Transverse colon (tissue), 4 donors: ENCODE measurements at regions not wholly inside any gene's neighbourhood (a gene's known extent, or its start where the extent isn't known, plus 50 kb on each side); places are given as distances from the start of the nearest gene placed in this dataset.

Experiments
- DNase-seq: peaks from one replicate; pipeline ENCODE4 v3.0.0-alpha.2; 2019
- H3K27ac ChIP-seq, 4 donors: fragments of 200-600 bp; sonication (generic); 2 replicates each; pipeline ENCODE4 v1.5.1; 2016 to 2018; ENCODE audit warnings: inconsistent platforms in 4 of 4
- H3K27me3 ChIP-seq: fragments of 200-600 bp; sonication (generic); 2 replicates; pipeline ENCODE4 v1.5.1; 2017; ENCODE audit warnings: inconsistent platforms
- H3K36me3 ChIP-seq, 4 donors: fragments of 200-600 bp; sonication (generic); 2 replicates each; pipeline ENCODE4 v1.5.1; 2017 to 2019; ENCODE audit warnings: inconsistent platforms in 4 of 4
- H3K4me1 ChIP-seq, 4 donors: fragments of 200-600 bp; sonication (generic); 2 replicates each; pipeline ENCODE4 v1.5.1; 2017 to 2020; ENCODE audit warnings: inconsistent platforms in 4 of 4
- H3K4me3 ChIP-seq, 4 donors: fragments of 200-600 bp; sonication (generic); 1 replicate in 1 of 4; 2 replicates in 3 of 4; pipeline versions ENCODE4 v1.5.1 to v1.6.1; 2017 to 2019; ENCODE audit warnings: inconsistent platforms in 4 of 4
- H3K9me3 ChIP-seq, 2 donors: fragments of 200-600 bp; sonication (generic); 2 replicates each; pipeline ENCODE4 v1.5.1; 2017 to 2019; ENCODE audit warnings: inconsistent platforms in 2 of 2
- EP300 ChIP-seq: sonication (generic); formaldehyde crosslinking; IDR thresholded peaks from one replicate; pipeline ENCODE4 v1.6.1; 2017; ENCODE audit warnings: antibody characterized with exemption, low read depth
- POLR2A ChIP-seq: fragments of 450-650 bp; IDR thresholded peaks from one replicate; pipeline ENCODE4 v1.6.1; 2016; ENCODE audit warnings: antibody characterized with exemption, mild to moderate bottlenecking, moderate library complexity
- POLR2AphosphoS5 ChIP-seq, 3 donors: sonication (generic); formaldehyde crosslinking; IDR thresholded peaks; one replicate each; pipeline ENCODE4 v1.6.1; 2016; ENCODE audit warnings: antibody characterized with exemption in 3 of 3
- WGBS, 2 donors: methylation state at CpG; one replicate each; pipeline ENCODE4 v1.1.5; 2018; ENCODE audit warnings: low coverage in 1 of 2; 5-methylcytosine and 5-hydroxymethylcytosine counted together
- in situ Hi-C, 4 donors: fragments of 200-750 bp; cut with MboI; loops; one replicate each; pipeline versions ENCODE4 v1.15.0 to v1.15.1; 2017; ENCODE audit warnings: low sequenced_read_pairs in 3 of 4, low pct_ligation_motif_present in 1 of 4, low pct_unique_long_range_greater_than_20kb in 1 of 4
- intact Hi-C: fragments of 100-400 bp; cut with DNase I; formaldehyde crosslinking; loops from one replicate; pipeline ENCODE4 v1.15.1; 2023; ENCODE audit warnings: low total_unique reads
- TF ChIP-seq, protein P1 (sequence below), 5 experiments: fragments of 200-600 bp in 3 of 5; fragments of 450-650 bp in 2 of 5; sonication (generic) in 3 of 5; IDR thresholded peaks; 1 replicate in 2 of 5; 2 replicates in 3 of 5; pipeline ENCODE4 v1.5.1; 2016 to 2017; ENCODE audit warnings: antibody characterized with exemption in 5 of 5, inconsistent platforms in 3 of 5, mild to moderate bottlenecking in 2 of 5, moderate library complexity in 1 of 5

DNA sequence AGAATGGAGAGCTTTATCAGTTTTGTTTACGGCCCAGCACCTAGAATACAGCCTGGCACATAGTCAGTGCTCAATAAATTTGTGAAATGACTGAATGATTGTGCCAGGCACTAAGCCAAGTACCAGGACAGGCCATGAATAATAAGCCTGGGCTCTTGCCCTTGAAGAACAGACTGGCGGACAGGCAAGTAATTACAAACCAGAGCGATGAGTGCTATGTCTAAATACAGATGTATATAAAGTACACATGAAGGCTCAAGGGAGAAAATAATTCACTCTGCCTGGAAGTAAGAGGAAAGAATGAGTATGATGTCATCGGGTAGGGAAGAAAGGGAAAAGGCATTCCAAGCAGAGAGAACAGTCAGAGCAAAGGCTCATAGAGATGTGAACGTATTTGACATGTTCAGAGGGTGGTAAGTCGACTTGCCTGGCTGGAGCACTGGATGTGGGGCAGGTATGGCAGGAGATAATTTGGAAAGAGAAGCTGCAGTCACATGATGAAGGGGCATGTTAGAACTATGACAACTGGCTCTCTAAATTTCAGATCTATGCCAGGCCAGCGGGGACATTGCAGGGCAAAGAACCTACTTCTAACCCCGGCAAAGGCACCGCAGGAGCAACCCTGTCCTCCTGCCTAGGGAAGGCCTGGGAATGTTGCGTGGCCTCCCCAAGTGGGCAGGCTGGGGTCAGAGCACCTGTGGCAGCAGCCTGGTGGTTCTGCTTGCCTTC lies 94.9 kb upstream of the EPCAM start:
- no peak for DNase-seq
- Histone ChIP-seq H3K36me3 (no peaks in the 10 kb centered on the region), H3K27me3 (no peaks in the 10 kb centered on the region), H3K4me1 (peaks cover 14 to 54% (median 46%) of the 10 kb centered on the region in 4 donors), H3K4me3 (no peak overlapping the region), H3K9me3 (no peaks in the 10 kb centered on the region), H3K27ac (peak overlapping the region; percentile 83 to 88 (median 84))
- TF ChIP-seq POLR2AphosphoS5 (IDR thresholded peaks at IDR 0.05), result peak; percentile 52 to 64 (median 59)
- TF ChIP-seq, protein P1, sequence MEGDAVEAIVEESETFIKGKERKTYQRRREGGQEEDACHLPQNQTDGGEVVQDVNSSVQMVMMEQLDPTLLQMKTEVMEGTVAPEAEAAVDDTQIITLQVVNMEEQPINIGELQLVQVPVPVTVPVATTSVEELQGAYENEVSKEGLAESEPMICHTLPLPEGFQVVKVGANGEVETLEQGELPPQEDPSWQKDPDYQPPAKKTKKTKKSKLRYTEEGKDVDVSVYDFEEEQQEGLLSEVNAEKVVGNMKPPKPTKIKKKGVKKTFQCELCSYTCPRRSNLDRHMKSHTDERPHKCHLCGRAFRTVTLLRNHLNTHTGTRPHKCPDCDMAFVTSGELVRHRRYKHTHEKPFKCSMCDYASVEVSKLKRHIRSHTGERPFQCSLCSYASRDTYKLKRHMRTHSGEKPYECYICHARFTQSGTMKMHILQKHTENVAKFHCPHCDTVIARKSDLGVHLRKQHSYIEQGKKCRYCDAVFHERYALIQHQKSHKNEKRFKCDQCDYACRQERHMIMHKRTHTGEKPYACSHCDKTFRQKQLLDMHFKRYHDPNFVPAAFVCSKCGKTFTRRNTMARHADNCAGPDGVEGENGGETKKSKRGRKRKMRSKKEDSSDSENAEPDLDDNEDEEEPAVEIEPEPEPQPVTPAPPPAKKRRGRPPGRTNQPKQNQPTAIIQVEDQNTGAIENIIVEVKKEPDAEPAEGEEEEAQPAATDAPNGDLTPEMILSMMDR (IDR thresholded peaks at IDR 0.05), result peak in 1 of 5 experiments; percentile 43
- TF ChIP-seq EP300, result no peak
- no peak for TF ChIP-seq POLR2A
- in situ Hi-C loops, result no loop called here
- 46 to 75% methylated on average over 4 to 10 of the region's 10 CpGs for WGBS, 2 donors
- intact Hi-C loops, result no loop called here

DNA sequence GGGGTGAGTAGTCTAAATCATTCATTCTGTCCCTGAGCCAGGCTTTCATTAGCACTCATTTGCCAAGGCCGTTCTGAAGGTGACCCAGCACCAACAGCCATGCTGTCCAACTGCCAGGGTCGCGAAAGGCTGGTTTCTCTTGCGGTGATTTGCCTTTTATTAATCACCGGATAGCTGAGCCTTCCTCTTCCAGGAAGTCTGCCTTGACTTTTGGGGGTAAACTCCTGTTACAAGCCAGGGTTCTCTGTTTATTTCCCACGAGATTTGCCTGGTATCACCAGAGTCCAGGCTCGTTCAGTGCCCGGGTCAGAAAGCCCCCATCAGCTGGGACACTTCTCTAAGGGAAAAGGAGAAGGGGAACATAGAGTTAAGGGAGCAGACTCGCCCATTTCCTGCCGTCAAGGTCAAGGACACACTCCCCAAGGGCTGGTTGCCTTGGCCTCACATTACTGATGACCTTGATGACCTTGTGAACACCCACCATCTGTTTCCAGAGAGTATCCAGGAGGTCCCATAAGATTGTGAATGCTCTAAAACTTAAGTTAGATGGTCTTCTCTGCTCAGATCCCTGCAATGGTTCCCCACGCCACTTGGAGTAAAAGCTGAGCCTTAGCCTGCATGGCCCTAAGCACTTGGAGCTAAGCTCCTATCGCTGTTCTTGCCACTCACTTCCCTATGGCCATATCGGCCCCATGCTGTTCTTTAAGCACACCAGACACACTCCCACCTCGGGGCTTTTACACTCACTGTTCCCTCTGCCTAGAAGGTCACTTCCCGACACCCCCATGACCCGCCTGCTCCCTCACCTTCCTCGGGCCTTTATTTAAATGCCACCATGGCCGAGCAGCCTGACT lies 96.0 kb upstream of the EPCAM start:
- peak overlapping the region in 3 of 4 donors; percentile 8 to 38 (median 29) for H3K4me3 ChIP-seq
- no peak for TF ChIP-seq EP300
- TF ChIP-seq POLR2A, result no peak
- TF ChIP-seq, protein P1 (IDR thresholded peaks at IDR 0.05), result no peak
- no peak for TF ChIP-seq POLR2AphosphoS5 (IDR thresholded peaks at IDR 0.05)
- H3K4me1 ChIP-seq, result peaks cover 15 to 65% (median 51%) of the 10 kb centered on the region in 4 donors
- H3K27me3 ChIP-seq, result no peaks in the 10 kb centered on the region
- H3K36me3 ChIP-seq, result no peaks in the 10 kb centered on the region
- WGBS, 2 donors, result 73% methylated on average over 7 to 18 of the region's 18 CpGs
- peak overlapping the region; percentile 83 to 88 (median 84) for H3K27ac ChIP-seq
- in situ Hi-C loops (no loop called here), intact Hi-C loops (no loop called here)
- no peak for DNase-seq
- no peaks in the 10 kb centered on the region for H3K9me3 ChIP-seq

DNA sequence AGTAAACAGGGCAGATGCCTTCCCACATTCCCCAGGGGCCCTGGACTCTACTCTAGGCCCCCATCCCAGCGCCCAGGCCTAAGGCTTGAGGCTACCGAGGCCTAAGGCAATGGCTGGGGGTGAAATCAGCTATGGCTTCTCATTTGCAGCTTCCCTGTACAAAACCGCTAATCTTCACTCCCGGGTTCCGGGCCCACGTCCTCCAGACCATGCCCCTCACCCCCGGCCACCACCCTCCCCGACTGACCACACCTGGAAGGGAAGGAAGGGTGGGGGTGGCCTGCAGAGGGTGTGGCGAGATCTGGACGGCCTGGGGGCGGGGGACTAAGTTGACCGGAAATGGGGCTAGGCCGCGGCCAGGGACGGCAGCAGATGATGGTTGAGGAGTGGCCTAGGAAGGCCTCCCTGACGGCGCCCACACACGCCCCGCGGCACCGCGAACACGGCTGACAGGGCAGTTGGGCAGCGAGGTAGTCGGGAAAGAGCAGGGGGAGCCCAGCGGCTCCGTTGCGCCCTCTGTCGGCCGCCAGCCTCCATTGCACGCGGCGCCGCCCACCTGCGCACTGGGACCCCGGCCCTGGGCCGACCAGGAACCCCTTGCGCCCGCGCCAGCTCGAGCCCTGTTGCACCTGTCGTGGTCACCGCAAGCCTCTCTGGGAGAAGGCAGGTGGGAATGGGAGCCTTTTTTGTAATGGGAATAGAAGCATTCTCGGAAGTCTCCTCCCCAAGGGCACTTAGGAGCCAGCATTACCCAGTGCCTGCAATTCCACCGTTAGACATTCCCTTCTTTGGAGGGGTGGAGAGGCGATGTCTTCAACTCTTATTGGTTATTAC lies 95.9 kb upstream of the CALM2 start:
- TF ChIP-seq POLR2AphosphoS5 (IDR thresholded peaks at IDR 0.05) (peak in 2 of 3 donors; percentile 47 to 52), POLR2A (peak; percentile 27), EP300 (no peak)
- TF ChIP-seq, protein P1 (IDR thresholded peaks at IDR 0.05), result peak; percentile 96 to 99 (median 99)
- peak overlapping the region; percentile 7 to 38 (median 18) for H3K4me3 ChIP-seq

More for the DNA sequence above, 95.9 kb upstream of the CALM2 start:
- Histone ChIP-seq H3K27ac (peak overlapping the region; percentile 83 to 88 (median 84)), H3K36me3 (no peaks in the 10 kb centered on the region), H3K27me3 (no peaks in the 10 kb centered on the region), H3K4me1 (peaks cover 19 to 70% (median 53%) of the 10 kb centered on the region in 4 donors), H3K9me3 (no peaks in the 10 kb centered on the region)
- intact Hi-C loops (no loop called here), in situ Hi-C loops (no loop called here)
- peak; percentile 84 for DNase-seq
- 5% methylated on average over 40 of the region's 46 CpGs; no CpG with 5 or more reads in 1 of the 2 donors for WGBS, 2 donors
